GM12864 (cell line): ENCODE measurements at regions not wholly inside any gene's neighbourhood (a gene's known extent, or its start where the extent isn't known, plus 50 kb on each side); places are given as distances from the start of the nearest gene placed in this dataset.

Experiments used
- DNase-seq: peaks from one replicate; pipeline ENCODE4 v3.0.0-alpha.2; 2011; ENCODE audit warnings: low read depth
- H3K4me3 ChIP-seq: 2 replicates; pipeline ENCODE4 v1.5.1; 2011; ENCODE audit warnings: mild to moderate bottlenecking, low read depth, low read length, control low read depth
- TF ChIP-seq, protein P1 (sequence below): IDR thresholded peaks from 2 replicates; pipeline ENCODE4 v1.5.1; 2011; ENCODE audit warnings: low read depth, mild to moderate bottlenecking, moderate library complexity, low read length, control low read depth, inconsistent platforms; ENCODE audit errors: missing control alignments

DNA sequence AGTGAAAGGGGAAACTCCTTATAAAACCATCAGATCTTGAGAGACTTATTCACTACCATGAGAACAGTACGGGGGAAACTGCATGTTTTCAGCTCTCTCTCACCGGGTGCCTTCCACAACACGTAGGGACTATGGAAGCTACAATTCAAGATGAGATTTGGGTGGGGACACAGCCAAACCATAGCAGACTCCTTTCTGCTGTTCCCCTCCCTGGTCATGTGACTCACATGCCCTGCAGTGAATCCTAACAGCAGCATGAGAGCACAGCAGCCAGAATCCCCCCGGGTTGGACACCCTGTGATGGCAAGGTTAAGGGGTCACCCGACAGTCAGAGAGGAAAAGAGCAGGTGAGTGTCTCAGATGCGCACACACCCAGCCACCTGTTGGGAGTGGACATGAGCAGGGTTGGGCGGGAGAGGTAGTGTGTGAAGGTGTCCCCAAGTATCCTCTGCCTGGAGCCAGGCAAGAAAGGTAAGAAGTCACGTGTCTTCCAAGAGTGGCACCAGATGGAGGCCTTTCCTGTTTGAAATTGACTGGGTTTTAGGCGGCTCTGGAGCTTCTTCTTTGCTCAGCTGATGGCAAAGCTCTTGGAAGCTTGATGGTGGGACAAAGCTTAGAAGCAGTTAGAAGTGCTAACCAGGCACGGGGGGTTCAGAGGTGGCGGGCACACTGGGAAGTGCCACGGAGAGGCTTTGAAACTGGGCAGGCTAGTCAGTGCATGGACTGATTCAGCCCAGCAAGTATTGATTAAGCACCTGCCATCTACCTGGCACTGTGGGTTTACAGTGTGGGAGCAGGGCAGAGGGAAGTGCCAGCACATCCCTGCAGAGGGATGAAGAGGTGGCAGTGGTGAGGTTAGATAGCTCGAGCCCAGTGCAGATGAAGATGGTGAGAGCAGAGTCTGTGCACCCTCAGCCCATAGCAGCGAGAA is 68.7 kb downstream of the RHOB start:
- TF ChIP-seq, protein P1, sequence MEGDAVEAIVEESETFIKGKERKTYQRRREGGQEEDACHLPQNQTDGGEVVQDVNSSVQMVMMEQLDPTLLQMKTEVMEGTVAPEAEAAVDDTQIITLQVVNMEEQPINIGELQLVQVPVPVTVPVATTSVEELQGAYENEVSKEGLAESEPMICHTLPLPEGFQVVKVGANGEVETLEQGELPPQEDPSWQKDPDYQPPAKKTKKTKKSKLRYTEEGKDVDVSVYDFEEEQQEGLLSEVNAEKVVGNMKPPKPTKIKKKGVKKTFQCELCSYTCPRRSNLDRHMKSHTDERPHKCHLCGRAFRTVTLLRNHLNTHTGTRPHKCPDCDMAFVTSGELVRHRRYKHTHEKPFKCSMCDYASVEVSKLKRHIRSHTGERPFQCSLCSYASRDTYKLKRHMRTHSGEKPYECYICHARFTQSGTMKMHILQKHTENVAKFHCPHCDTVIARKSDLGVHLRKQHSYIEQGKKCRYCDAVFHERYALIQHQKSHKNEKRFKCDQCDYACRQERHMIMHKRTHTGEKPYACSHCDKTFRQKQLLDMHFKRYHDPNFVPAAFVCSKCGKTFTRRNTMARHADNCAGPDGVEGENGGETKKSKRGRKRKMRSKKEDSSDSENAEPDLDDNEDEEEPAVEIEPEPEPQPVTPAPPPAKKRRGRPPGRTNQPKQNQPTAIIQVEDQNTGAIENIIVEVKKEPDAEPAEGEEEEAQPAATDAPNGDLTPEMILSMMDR, result no peak
- no peak overlapping the region for H3K4me3 ChIP-seq
- no peak for DNase-seq

DNA sequence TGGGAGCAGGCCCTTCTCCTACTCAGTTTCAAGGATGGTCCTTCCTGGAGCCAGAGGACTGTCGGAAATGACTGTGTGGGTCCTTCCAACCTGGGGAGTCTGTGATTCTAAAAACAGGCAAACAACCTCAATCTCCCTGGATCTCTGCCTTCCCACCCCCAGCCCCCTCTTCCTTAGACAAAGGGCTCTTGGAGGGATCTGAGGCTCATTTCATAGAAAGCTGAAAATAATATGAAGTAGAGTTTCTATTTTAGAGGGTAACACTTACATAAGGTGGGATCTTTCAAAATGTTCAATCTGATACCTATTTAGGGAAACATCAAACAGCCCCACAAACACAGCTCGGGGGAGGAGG is 69.4 kb downstream of the RHOB start:
- DNase-seq, result no peak
- no peak overlapping the region for H3K4me3 ChIP-seq
- TF ChIP-seq, protein P1, result no peak

DNA sequence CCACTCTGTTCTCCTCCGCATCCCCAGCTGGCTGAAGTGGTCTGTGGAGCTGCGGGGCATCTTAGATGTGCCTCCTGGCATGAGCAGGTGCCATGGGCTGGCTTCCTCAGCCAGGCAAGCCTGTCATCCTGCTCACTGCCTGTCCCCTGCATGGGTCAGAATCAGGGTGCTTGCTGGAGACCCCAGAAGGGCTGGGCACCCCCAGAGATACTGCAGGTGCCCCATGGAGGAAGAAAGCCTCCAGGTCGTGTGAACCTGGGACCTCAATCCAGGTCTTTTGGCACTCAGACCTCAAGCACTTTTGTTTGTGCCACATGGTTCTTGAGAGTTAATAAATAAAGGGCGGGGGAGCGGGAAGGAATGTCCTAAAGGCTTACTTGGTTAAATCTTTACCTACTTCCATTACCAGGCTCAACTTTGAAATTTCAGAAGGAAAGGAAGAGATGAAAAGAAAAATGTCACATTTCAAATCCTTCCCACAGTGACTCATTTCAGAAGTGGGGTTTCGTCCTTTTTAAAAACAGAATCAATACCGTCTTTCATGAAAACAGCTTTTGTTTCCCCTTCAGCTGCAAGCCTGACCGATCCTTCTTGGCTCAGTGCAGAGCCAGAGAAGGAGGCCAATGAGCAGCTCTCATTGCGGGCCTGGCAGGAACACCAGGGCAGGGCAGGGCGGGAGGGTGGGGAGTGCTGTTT is 69.9 kb downstream of the RHOB start:
- TF ChIP-seq, protein P1, result no peak
- peak; percentile 54 for DNase-seq
- no peak overlapping the region for H3K4me3 ChIP-seq

GRCh38 chr2:20519309-20519708 is 72.4 kb downstream of the RHOB start:
- DNase-seq, result no peak
- TF ChIP-seq, protein P1, result peak; percentile 13
- no peak overlapping the region for H3K4me3 ChIP-seq

DNA sequence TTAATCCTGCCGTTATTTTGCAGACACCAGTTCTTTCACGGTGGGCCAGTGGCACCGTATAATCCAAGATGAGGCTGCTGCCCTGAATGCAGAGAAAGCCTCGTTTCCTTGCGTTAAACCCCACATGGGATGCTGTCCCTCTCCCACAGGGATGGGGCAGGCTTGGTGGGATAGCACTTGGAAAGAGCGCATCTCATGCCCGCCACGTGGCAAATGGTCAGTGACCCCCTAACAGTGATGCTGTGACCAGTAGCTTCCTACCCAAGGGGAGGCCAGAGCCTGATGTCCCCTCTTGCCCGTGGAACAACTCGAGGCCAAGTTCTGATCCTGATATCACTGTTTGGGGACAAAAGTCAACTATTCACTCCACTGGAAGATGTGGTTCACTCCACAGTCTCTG is 73.3 kb downstream of the RHOB start:
- TF ChIP-seq, protein P1, result no peak
- DNase-seq, result no peak
- no peak overlapping the region for H3K4me3 ChIP-seq

- no peak overlapping the region for H3K4me3 ChIP-seq
- TF ChIP-seq, protein P1, result no peak
- no peak for DNase-seq
These were observed 74.3 kb downstream of the RHOB start for GRCh38 chr2:20521193-20521592.
